Neuronal stem cell (in vitro differentiated cells): ENCODE measurements at regions not wholly inside any gene's neighbourhood (a gene's known extent, or its start where the extent isn't known, plus 50 kb on each side); places are given as distances from the start of the nearest gene placed in this dataset.

Experiments
- DNase-seq: peaks from one replicate; pipeline ENCODE4 v3.0.0-alpha.2; 2013; ENCODE audit warnings: low spot score
- H2AFZ ChIP-seq: one replicate; pipeline ENCODE4 v1.6.1; 2013; ENCODE audit warnings: mild to moderate bottlenecking, low read length, inconsistent platforms
- H2AK5ac ChIP-seq: 2 replicates; pipeline ENCODE4 v1.6.1; 2013; ENCODE audit warnings: low read depth, mild to moderate bottlenecking, inconsistent platforms, low read length, moderate library complexity, mixed read lengths
- H2BK120ac ChIP-seq: 2 replicates; pipeline ENCODE4 v1.6.1; 2013; ENCODE audit warnings: low read depth, mild to moderate bottlenecking, inconsistent platforms, low read length, moderate library complexity, mixed read lengths
- H2BK12ac ChIP-seq: one replicate; pipeline ENCODE4 v1.6.1; 2013; ENCODE audit warnings: low read length, inconsistent platforms
- H2BK15ac ChIP-seq: 2 replicates; pipeline ENCODE4 v1.6.1; 2013; ENCODE audit warnings: mild to moderate bottlenecking, low read length, inconsistent platforms, mixed read lengths
- H2BK5ac ChIP-seq: one replicate; pipeline ENCODE4 v1.6.1; 2013; ENCODE audit warnings: inconsistent platforms, mild to moderate bottlenecking, low read length, moderate library complexity
- H3K14ac ChIP-seq: one replicate; pipeline ENCODE4 v1.6.1; 2013; ENCODE audit warnings: low read length, inconsistent platforms
- H3K18ac ChIP-seq: 2 replicates; pipeline ENCODE4 v1.6.1; 2013; ENCODE audit warnings: low read length, inconsistent platforms
- H3K23ac ChIP-seq: 2 replicates; pipeline ENCODE4 v1.6.1; 2013; ENCODE audit warnings: low read depth, mild to moderate bottlenecking, mixed read lengths, low read length, inconsistent platforms; ENCODE audit not compliant: poor library complexity
- H3K27ac ChIP-seq: replicated peaks from 3 replicates; pipeline ENCODE4 v1.5.1; 2013; ENCODE audit warnings: low read length, inconsistent platforms
- H3K27me3 ChIP-seq, 3 experiments: 2 replicates each; pipeline ENCODE4 v1.6.1; 2013; ENCODE audit warnings: low read length in 3 of 3, mild to moderate bottlenecking in 2 of 3, inconsistent platforms in 1 of 3, low read depth in 1 of 3, mixed read lengths in 1 of 3, moderate library complexity in 1 of 3; ENCODE audit not compliant: control insufficient read depth in 3 of 3, insufficient read depth in 3 of 3
- H3K36me3 ChIP-seq, 2 donors: replicated peaks in 1 of 2; 2 replicates each; pipeline ENCODE4 v1.6.1; 2013; ENCODE audit warnings: low read length in 2 of 2; ENCODE audit not compliant: control insufficient read depth in 2 of 2, insufficient read depth in 2 of 2
- H3K4ac ChIP-seq: 2 replicates; pipeline ENCODE4 v1.6.1; 2013; ENCODE audit warnings: inconsistent platforms, mild to moderate bottlenecking, low read length, moderate library complexity
- H3K4me1 ChIP-seq, 2 donors: 1 replicate in 1 of 2; 2 replicates in 1 of 2; pipeline ENCODE4 v1.6.1; 2013; ENCODE audit warnings: low read length in 2 of 2, low read depth in 1 of 2; ENCODE audit not compliant: control insufficient read depth in 2 of 2, insufficient read depth in 1 of 2
- H3K4me2 ChIP-seq: one replicate; pipeline ENCODE4 v1.6.1; 2013; ENCODE audit warnings: mild to moderate bottlenecking, low read length, inconsistent platforms; ENCODE audit not compliant: insufficient read depth, poor library complexity, severe bottlenecking
- H3K4me3 ChIP-seq, 2 donors: 2 replicates each; pipeline ENCODE4 v1.5.1; 2013; ENCODE audit warnings: low read length in 2 of 2, mild to moderate bottlenecking in 2 of 2, inconsistent platforms in 1 of 2, moderate library complexity in 1 of 2
- H3K79me1 ChIP-seq: one replicate; pipeline ENCODE4 v1.6.1; 2013; ENCODE audit warnings: low read depth, mild to moderate bottlenecking, inconsistent platforms, low read length, moderate library complexity
- H3K9ac ChIP-seq: one replicate; pipeline ENCODE4 v1.6.1; 2013; ENCODE audit warnings: mild to moderate bottlenecking, low read depth, low read length, inconsistent platforms; ENCODE audit not compliant: poor library complexity
- H3K9me3 ChIP-seq, 2 donors: replicated peaks in 1 of 2; 2 replicates each; pipeline versions ENCODE3 to v1.6.1; 2013; ENCODE audit warnings: low read length in 2 of 2, mild to moderate bottlenecking in 2 of 2, inconsistent platforms in 1 of 2, low read depth in 1 of 2, mixed read lengths in 1 of 2, moderate library complexity in 1 of 2; ENCODE audit not compliant: control insufficient read depth in 2 of 2, insufficient read depth in 1 of 2
- H4K8ac ChIP-seq: one replicate; pipeline ENCODE4 v1.6.1; 2013; ENCODE audit warnings: low read depth, mild to moderate bottlenecking, inconsistent platforms, low read length, moderate library complexity
- H4K91ac ChIP-seq: one replicate; pipeline ENCODE4 v1.6.1; 2013; ENCODE audit warnings: low read length, low read depth, mild to moderate bottlenecking, inconsistent platforms; ENCODE audit not compliant: poor library complexity
- WGBS, 2 donors: extraction: QIAGEN DNeasy Blood & Tissue Kit; methylation state at CpG; one replicate each; pipeline ENCODE4 v1.1.7; 2013; ENCODE audit warnings: missing lambda C conversion rate in 2 of 2, mixed read lengths in 1 of 2; ENCODE audit not compliant: insufficient read length in 2 of 2, insufficient replicate concordance in 1 of 2; ENCODE audit errors: extremely low coverage in 2 of 2; 5-methylcytosine and 5-hydroxymethylcytosine counted together

GRCh38 chr1:163604896-163605295, 283.1 kb downstream of the NUF2 start:
- no peak overlapping the region for H2BK120ac ChIP-seq
- no peak overlapping the region for H2BK12ac ChIP-seq
- no peak overlapping the region for H3K9ac ChIP-seq
- no peaks in the 10 kb centered on the region for H3K4me1 ChIP-seq
- no peak overlapping the region for H2AFZ ChIP-seq
- no peaks in the 10 kb centered on the region for H3K79me1 ChIP-seq
- no peak overlapping the region for H3K18ac ChIP-seq
- no CpG with 5 or more reads among the region's 3 CpGs for WGBS, 2 donors
- H2AK5ac ChIP-seq, result no peak overlapping the region
- no peak overlapping the region for H3K4me3 ChIP-seq
- H3K14ac ChIP-seq, result no peak overlapping the region
- H4K8ac ChIP-seq, result no peak overlapping the region
- H3K23ac ChIP-seq, result no peak overlapping the region
- H3K27me3 ChIP-seq, result no peaks in the 10 kb centered on the region
- no peaks in the 10 kb centered on the region for H3K9me3 ChIP-seq
- H2BK15ac ChIP-seq, result no peak overlapping the region
- no peaks in the 10 kb centered on the region for H3K36me3 ChIP-seq
- H4K91ac ChIP-seq, result no peak overlapping the region
- no peak for DNase-seq
- no peak overlapping the region for H3K27ac ChIP-seq
- no peak overlapping the region for H3K4me2 ChIP-seq
- no peak overlapping the region for H2BK5ac ChIP-seq
- no peak overlapping the region for H3K4ac ChIP-seq

GRCh38 chr1:163608979-163609378, 287.2 kb downstream of the NUF2 start:
- no CpG with 5 or more reads among the region's 2 CpGs for WGBS, 2 donors

GRCh38 chr1:163609858-163610257, 288.1 kb downstream of the NUF2 start:
- Histone ChIP-seq H3K27ac (no peak overlapping the region), H3K79me1 (peaks cover 2% of the 10 kb centered on the region), H2AFZ (no peak overlapping the region), H3K23ac (no peak overlapping the region), H3K27me3 (no peaks in the 10 kb centered on the region), H3K4ac (no peak overlapping the region), H3K9me3 (no peaks in the 10 kb centered on the region), H3K4me1 (peaks cover 0 to 3% of the 10 kb centered on the region in 2 donors), H3K36me3 (no peaks in the 10 kb centered on the region), H3K14ac (no peak overlapping the region), H2AK5ac (no peak overlapping the region), H3K18ac (no peak overlapping the region), H2BK15ac (no peak overlapping the region), H4K8ac (no peak overlapping the region), H2BK12ac (no peak overlapping the region), H2BK120ac (no peak overlapping the region), H3K4me2 (no peak overlapping the region), H4K91ac (no peak overlapping the region), H2BK5ac (no peak overlapping the region), H3K4me3 (no peak overlapping the region), H3K9ac (no peak overlapping the region)
- no CpG with 5 or more reads among the region's 4 CpGs for WGBS, 2 donors
- no peak for DNase-seq

More at GRCh38 chr1:163608979-163609378, 287.2 kb downstream of the NUF2 start:
- Histone ChIP-seq H3K23ac (no peak overlapping the region), H3K4me2 (no peak overlapping the region), H3K27me3 (no peaks in the 10 kb centered on the region), H4K8ac (no peak overlapping the region), H2AFZ (no peak overlapping the region), H3K18ac (no peak overlapping the region), H3K4ac (no peak overlapping the region), H3K9ac (no peak overlapping the region), H2AK5ac (no peak overlapping the region), H3K79me1 (peaks cover 2% of the 10 kb centered on the region), H2BK5ac (no peak overlapping the region), H2BK120ac (no peak overlapping the region), H2BK12ac (no peak overlapping the region), H3K9me3 (no peaks in the 10 kb centered on the region), H3K14ac (no peak overlapping the region), H3K36me3 (no peaks in the 10 kb centered on the region), H3K4me3 (no peak overlapping the region), H2BK15ac (no peak overlapping the region), H3K4me1 (peaks cover 0 to 3% of the 10 kb centered on the region in 2 donors), H4K91ac (no peak overlapping the region), H3K27ac (no peak overlapping the region)
- no peak for DNase-seq

- Histone ChIP-seq H2BK120ac (no peak overlapping the region), H3K4ac (no peak overlapping the region), H3K36me3 (no peaks in the 10 kb centered on the region), H3K23ac (no peak overlapping the region), H2AFZ (no peak overlapping the region), H3K27me3 (no peaks in the 10 kb centered on the region), H3K4me2 (no peak overlapping the region), H3K4me1 (peaks cover 0 to 3% of the 10 kb centered on the region in 2 donors), H2BK15ac (no peak overlapping the region), H2BK5ac (no peak overlapping the region), H3K14ac (no peak overlapping the region), H2BK12ac (no peak overlapping the region), H3K9ac (no peak overlapping the region), H3K27ac (no peak overlapping the region), H4K91ac (no peak overlapping the region), H2AK5ac (no peak overlapping the region), H3K79me1 (peaks cover 2% of the 10 kb centered on the region), H3K4me3 (no peak overlapping the region), H3K9me3 (no peaks in the 10 kb centered on the region), H3K18ac (no peak overlapping the region), H4K8ac (no peak overlapping the region)
- WGBS, 2 donors, result no CpG with 5 or more reads among the region's 4 CpGs
- DNase-seq, result no peak
These were observed 288.7 kb downstream of the NUF2 start for GRCh38 chr1:163610486-163610885.
